Nephron progenitor cell (in vitro differentiated cells): ENCODE measurements at regions not wholly inside any gene's neighbourhood (a gene's known extent, or its start where the extent isn't known, plus 50 kb on each side); places are given as distances from the start of the nearest gene placed in this dataset.

Experiments used
- DNase-seq: peaks from one replicate; pipeline ENCODE4 v3.0.0; 2021
- H3K27ac Mint-ChIP-seq: 2 replicates; pipeline ENCODE4 v1.8.0; 2021; ENCODE audit warnings: mild to moderate bottlenecking, moderate library complexity, mixed read lengths
- H3K27me3 Mint-ChIP-seq: 2 replicates; pipeline ENCODE4 v1.8.0; 2021; ENCODE audit warnings: mild to moderate bottlenecking, low read depth, mixed read lengths; ENCODE audit not compliant: poor library complexity
- H3K36me3 Mint-ChIP-seq: 2 replicates; pipeline ENCODE4 v1.8.0; 2021; ENCODE audit warnings: low read depth, mixed read lengths
- H3K4me1 Mint-ChIP-seq: 2 replicates; pipeline ENCODE4 v1.8.0; 2021; ENCODE audit warnings: mixed read lengths
- H3K4me3 Mint-ChIP-seq: 2 replicates; pipeline ENCODE4 v1.8.0; 2021; ENCODE audit warnings: mild to moderate bottlenecking, moderate library complexity, mixed read lengths
- H3K9me3 Mint-ChIP-seq: 2 replicates; pipeline ENCODE4 v1.8.0; 2021; ENCODE audit warnings: mild to moderate bottlenecking, moderate library complexity, mixed read lengths
- CTCF ChIP-seq: fragments of 200-600 bp; sonication (generic); IDR thresholded peaks from 2 replicates; pipeline ENCODE4 v1.5.0; 2021; ENCODE audit warnings: antibody characterized with exemption

- Mint-ChIP-seq H3K9me3 (no peaks in the 10 kb centered on the region), H3K27ac (no peak overlapping the region), H3K36me3 (no peaks in the 10 kb centered on the region), H3K4me1 (peaks cover 6% of the 10 kb centered on the region), H3K27me3 (peaks cover 4% of the 10 kb centered on the region), H3K4me3 (no peak overlapping the region)
- TF ChIP-seq CTCF = no peak
- no peak for DNase-seq
Measured at GRCh38 chr6:8794420-8794819, 359.1 kb upstream of the SLC35B3 start.

GRCh38 chr6:8789878-8790277 is 354.5 kb upstream of the SLC35B3 start:
- Mint-ChIP-seq H3K27ac (no peak overlapping the region), H3K4me3 (no peak overlapping the region), H3K36me3 (no peaks in the 10 kb centered on the region), H3K9me3 (no peaks in the 10 kb centered on the region), H3K4me1 (peaks cover 6% of the 10 kb centered on the region), H3K27me3 (peaks cover 8% of the 10 kb centered on the region)
- DNase-seq = no peak
- no peak for TF ChIP-seq CTCF

- H3K9me3 Mint-ChIP-seq = no peaks in the 10 kb centered on the region
- H3K4me3 Mint-ChIP-seq = no peak overlapping the region
- no peak overlapping the region for H3K27ac Mint-ChIP-seq
- peaks cover 7% of the 10 kb centered on the region for H3K27me3 Mint-ChIP-seq
- no peak for DNase-seq
- H3K36me3 Mint-ChIP-seq = no peaks in the 10 kb centered on the region
- peaks cover 16% of the 10 kb centered on the region for H3K4me1 Mint-ChIP-seq
- TF ChIP-seq CTCF = no peak
Measured at GRCh38 chr6:8785223-8785622, 349.9 kb upstream of the SLC35B3 start.

GRCh38 chr6:8783191-8783590 is 347.8 kb upstream of the SLC35B3 start:
- H3K4me1 Mint-ChIP-seq = peaks cover 16% of the 10 kb centered on the region
- H3K9me3 Mint-ChIP-seq = no peaks in the 10 kb centered on the region
- H3K36me3 Mint-ChIP-seq = no peaks in the 10 kb centered on the region
- no peak for TF ChIP-seq CTCF
- no peak for DNase-seq
- no peaks in the 10 kb centered on the region for H3K27me3 Mint-ChIP-seq
- H3K4me3 Mint-ChIP-seq = no peak overlapping the region
- no peak overlapping the region for H3K27ac Mint-ChIP-seq

DNA sequence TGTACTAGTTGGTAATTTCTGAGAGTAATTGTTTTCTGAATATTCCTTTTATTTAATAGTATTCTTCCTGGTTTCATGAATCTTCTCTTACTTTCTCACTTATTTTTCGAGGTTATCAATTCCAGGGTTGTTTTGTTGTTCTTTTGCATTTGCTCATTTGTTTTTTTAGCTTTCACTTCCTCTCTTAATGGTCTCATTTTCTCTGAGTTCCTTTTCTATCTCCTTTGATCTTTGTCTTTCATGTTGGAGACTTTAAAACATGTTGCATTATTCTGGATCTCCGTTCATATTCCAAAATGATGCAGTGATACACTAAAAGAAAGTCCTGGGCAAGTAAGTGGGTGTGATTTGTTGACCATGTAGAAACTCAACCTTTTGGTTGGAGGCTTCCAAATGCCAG is 345.3 kb upstream of the SLC35B3 start:
- no peaks in the 10 kb centered on the region for H3K27me3 Mint-ChIP-seq
- H3K36me3 Mint-ChIP-seq = peaks cover 6% of the 10 kb centered on the region
- no peak overlapping the region for H3K4me3 Mint-ChIP-seq
- DNase-seq = no peak
- H3K4me1 Mint-ChIP-seq = peaks cover 16% of the 10 kb centered on the region
- TF ChIP-seq CTCF = no peak
- H3K9me3 Mint-ChIP-seq = peaks cover 12% of the 10 kb centered on the region
- peak overlapping the region; percentile 83 for H3K27ac Mint-ChIP-seq

- no peaks in the 10 kb centered on the region for H3K4me1 Mint-ChIP-seq
- peaks cover 12% of the 10 kb centered on the region for H3K9me3 Mint-ChIP-seq
- no peak overlapping the region for H3K27ac Mint-ChIP-seq
- peaks cover 6% of the 10 kb centered on the region for H3K27me3 Mint-ChIP-seq
- no peak overlapping the region for H3K4me3 Mint-ChIP-seq
- no peak for DNase-seq
- TF ChIP-seq CTCF = no peak
- H3K36me3 Mint-ChIP-seq = no peaks in the 10 kb centered on the region
Measured at GRCh38 chr6:8764733-8765132, 329.4 kb upstream of the SLC35B3 start.
